NT2/D1 (cell line): ENCODE measurements at regions not wholly inside any gene's neighbourhood (a gene's known extent, or its start where the extent isn't known, plus 50 kb on each side); places are given as distances from the start of the nearest gene placed in this dataset.
"Not testable (repeated sequence)": the region's sequence is repeated elsewhere in the genome, so short reads cannot be mapped to it uniquely, and the experiment has no call there.

ENCODE experiments used
- DNase-seq: peaks from one replicate; pipeline ENCODE4 v3.0.0-alpha.2; 2011; ENCODE audit warnings: low read depth, low spot score
- H3K27me3 ChIP-seq: 2 replicates; pipeline ENCODE4 v1.6.0; 2011; ENCODE audit warnings: mild to moderate bottlenecking; ENCODE audit not compliant: insufficient read length, insufficient read depth
- H3K36me3 ChIP-seq: 2 replicates; pipeline ENCODE4 v1.6.1; 2011; ENCODE audit warnings: mild to moderate bottlenecking, low read length, mixed read lengths; ENCODE audit not compliant: insufficient read depth, insufficient read length
- H3K4me1 ChIP-seq: 2 replicates; pipeline ENCODE4 v1.5.1; 2011; ENCODE audit not compliant: insufficient read depth, insufficient read length
- H3K4me3 ChIP-seq: 2 replicates; pipeline ENCODE4 v1.5.1; 2011; ENCODE audit warnings: low read depth; ENCODE audit not compliant: insufficient read length
- H3K9ac ChIP-seq: 2 replicates; pipeline ENCODE4 v1.6.0; 2011; ENCODE audit warnings: low read depth; ENCODE audit not compliant: insufficient read length
- H3K9me3 ChIP-seq: 2 replicates; pipeline ENCODE4 v1.5.1; 2011; ENCODE audit warnings: mild to moderate bottlenecking, low read length; ENCODE audit not compliant: insufficient read depth
- SUZ12 ChIP-seq: IDR thresholded peaks from 2 replicates; pipeline ENCODE4 v1.6.1; 2011; ENCODE audit not compliant: insufficient read length, insufficient read depth; ENCODE audit errors: extremely low read depth
- YY1 ChIP-seq: IDR thresholded peaks from 2 replicates; pipeline ENCODE4 v1.6.1; 2011; ENCODE audit not compliant: insufficient read length, insufficient read depth
- ZNF274 ChIP-seq: IDR thresholded peaks from 2 replicates; pipeline ENCODE4 v1.6.1; 2011; ENCODE audit warnings: mild to moderate bottlenecking, low read depth, low read length

DNA sequence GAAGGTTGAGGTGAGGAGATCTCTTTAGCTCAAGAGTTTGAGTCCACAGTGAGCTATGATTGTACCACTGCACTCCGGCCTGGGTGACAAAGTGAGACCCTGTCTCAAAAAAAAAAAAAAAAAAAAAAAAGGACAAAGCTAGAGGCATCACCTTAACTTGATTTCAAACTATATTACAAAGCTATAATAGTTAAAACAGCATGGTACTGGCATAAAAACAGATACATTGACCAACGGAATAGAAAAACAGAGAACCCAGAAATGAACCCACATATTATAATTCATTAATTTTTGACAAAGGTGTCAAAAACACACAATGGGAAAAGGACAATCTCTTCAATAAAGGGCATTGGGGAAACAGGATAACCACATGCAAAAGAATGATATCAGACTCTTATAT lies 50.8 kb upstream of the MBOAT1 start:
- DNase-seq: no peak
- no peaks in the 10 kb centered on the region for H3K36me3 ChIP-seq
- no peaks in the 10 kb centered on the region for H3K27me3 ChIP-seq
- H3K9me3 ChIP-seq: no peaks in the 10 kb centered on the region
- no peak overlapping the region for H3K9ac ChIP-seq
- TF ChIP-seq SUZ12 (no peak), ZNF274 (no peak), YY1 (no peak)
- no peaks in the 10 kb centered on the region for H3K4me1 ChIP-seq
- H3K4me3 ChIP-seq: no peak overlapping the region

DNA sequence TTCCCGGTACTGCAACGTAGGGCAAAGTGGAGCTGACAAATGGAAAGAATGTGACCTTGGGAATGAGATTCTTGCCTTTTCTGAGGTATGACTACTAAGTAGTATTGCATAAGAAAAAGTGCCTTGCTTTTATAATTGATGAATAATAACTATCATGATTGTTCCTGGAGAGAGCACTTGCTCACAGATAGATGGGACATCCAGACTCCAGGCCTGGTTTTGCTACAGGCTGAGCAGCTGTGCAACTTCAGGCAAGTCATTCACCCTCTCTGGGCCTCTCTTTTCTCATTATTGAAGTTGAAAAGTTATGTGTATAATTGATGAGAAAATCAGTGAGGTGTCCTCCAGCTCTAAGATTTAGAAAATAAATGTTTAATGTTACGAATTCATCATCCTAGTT lies 53.6 kb upstream of the MBOAT1 start:
- Histone ChIP-seq H3K9ac (no peak overlapping the region), H3K4me1 (no peaks in the 10 kb centered on the region), H3K27me3 (no peaks in the 10 kb centered on the region), H3K4me3 (no peak overlapping the region), H3K9me3 (no peaks in the 10 kb centered on the region), H3K36me3 (no peaks in the 10 kb centered on the region)
- TF ChIP-seq YY1: no peak
- no peak for TF ChIP-seq ZNF274
- no peak for TF ChIP-seq SUZ12
- no peak for DNase-seq

DNA sequence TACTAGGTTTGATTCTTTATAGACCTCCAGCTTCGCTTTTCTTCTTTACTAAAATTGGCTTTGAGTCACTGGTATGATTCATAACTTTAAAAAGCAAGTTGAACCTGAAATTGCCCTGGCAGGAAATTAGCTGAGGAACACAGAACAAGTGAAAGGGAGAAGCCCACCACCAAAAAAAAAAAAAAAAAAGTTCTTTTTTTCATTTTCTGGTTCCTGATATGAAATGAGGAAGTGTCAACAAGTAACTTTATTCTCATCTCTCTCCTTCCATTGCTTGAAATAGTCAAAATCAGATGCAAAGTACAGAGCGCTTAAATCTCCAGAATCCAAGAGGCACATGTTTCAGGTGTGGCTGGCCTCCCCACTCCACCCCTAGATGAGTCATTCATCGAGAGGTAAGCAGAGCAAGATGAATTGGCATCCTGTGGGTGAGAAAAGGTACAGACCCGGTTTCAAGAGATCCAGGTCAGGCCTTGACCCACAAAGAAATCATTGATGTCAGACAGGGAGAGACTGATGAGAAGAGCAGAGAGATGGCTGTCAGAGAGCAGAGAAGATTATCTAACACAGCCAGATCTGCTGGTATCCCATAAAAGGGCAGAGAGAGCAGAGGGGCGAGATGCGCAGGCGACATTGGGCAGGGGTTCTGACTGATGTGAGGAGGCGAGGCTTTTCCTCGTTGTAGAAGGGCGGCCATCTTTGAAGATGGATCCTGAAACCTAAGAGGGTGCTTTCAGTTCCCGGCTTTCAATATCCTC lies 54.8 kb upstream of the MBOAT1 start:
- TF ChIP-seq YY1: no peak
- TF ChIP-seq SUZ12: no peak
- no peak for TF ChIP-seq ZNF274
- H3K9me3 ChIP-seq: no peaks in the 10 kb centered on the region
- H3K27me3 ChIP-seq: no peaks in the 10 kb centered on the region
- no peak overlapping the region for H3K9ac ChIP-seq
- H3K4me3 ChIP-seq: no peak overlapping the region
- peaks cover 1% of the 10 kb centered on the region for H3K4me1 ChIP-seq
- no peaks in the 10 kb centered on the region for H3K36me3 ChIP-seq
- no peak for DNase-seq

DNA sequence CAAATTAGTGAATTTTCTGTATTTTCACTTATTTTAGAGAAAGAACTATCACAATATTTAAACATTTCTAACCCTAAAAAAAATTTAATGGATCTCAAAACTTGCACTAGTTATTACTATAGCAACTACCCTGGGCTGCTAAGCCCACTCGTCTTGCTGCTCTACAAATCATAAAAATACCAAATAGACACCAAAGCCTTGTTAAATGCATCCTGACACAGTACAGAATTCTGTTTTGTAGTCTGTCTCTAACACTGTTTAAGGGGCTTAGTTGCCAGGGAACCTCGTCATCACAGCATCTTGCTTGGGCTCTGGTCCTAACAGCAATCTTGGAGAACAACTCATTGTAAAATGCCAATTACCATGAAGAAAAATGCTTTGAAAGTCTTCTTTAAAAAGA lies 56.9 kb upstream of the MBOAT1 start:
- Histone ChIP-seq H3K9ac (no peak overlapping the region), H3K36me3 (no peaks in the 10 kb centered on the region), H3K9me3 (no peaks in the 10 kb centered on the region), H3K27me3 (no peaks in the 10 kb centered on the region), H3K4me1 (peaks cover 1% of the 10 kb centered on the region), H3K4me3 (no peak overlapping the region)
- TF ChIP-seq ZNF274: no peak
- TF ChIP-seq SUZ12: no peak
- no peak for DNase-seq

DNA sequence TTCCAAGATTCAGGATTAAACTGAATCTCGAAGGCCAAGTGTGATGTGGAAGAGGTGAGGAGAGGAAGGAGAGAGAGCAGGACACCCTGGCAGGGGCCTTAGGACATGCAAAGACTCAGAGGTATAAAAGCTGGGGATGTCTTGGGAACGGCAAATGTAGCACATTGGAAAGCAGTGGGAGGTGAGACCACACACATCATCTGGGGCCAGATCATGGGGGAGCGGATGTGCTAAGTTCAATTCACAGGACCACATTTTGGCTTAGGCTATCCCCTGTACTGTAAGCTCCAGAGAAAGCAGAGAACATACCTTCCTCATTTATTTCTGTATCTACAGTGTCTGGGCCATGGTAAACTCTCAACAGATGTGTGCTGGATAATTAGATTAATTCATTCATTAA lies 59.5 kb upstream of the MBOAT1 start:
- H3K4me3 ChIP-seq: no peak overlapping the region
- TF ChIP-seq ZNF274: no peak
- no peak for TF ChIP-seq SUZ12
- no peak for TF ChIP-seq YY1
- H3K36me3 ChIP-seq: no peaks in the 10 kb centered on the region
- no peak overlapping the region for H3K9ac ChIP-seq
- DNase-seq: no peak
- H3K4me1 ChIP-seq: peaks cover 1% of the 10 kb centered on the region
- no peaks in the 10 kb centered on the region for H3K27me3 ChIP-seq
- no peaks in the 10 kb centered on the region for H3K9me3 ChIP-seq

DNA sequence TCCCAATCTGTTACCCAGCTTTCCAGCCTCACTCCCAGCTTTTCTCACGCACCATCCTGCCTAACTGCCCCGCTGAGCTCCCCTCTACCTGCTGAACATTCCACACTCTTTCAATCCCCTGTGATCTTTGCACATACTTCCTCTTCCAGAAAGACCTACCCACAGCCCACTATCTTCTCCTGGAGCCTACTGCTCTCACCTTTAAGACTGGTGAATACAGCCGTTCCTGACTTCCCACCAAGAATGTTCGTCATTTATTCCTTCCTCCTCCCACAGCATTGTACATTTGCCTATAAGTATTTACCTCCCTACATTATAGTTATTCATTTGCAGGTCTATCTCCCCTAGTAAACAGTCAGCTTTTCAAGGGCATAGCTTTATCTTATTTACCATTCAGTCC lies 61.9 kb upstream of the MBOAT1 start:
- no peak overlapping the region for H3K9ac ChIP-seq
- no peaks in the 10 kb centered on the region for H3K27me3 ChIP-seq
- no peak overlapping the region for H3K4me3 ChIP-seq
- peaks cover 4% of the 10 kb centered on the region for H3K4me1 ChIP-seq
- TF ChIP-seq SUZ12: no peak
- TF ChIP-seq YY1: no peak
- no peak for TF ChIP-seq ZNF274
- H3K36me3 ChIP-seq: no peaks in the 10 kb centered on the region
- no peak for DNase-seq
- H3K9me3 ChIP-seq: no peaks in the 10 kb centered on the region

DNA sequence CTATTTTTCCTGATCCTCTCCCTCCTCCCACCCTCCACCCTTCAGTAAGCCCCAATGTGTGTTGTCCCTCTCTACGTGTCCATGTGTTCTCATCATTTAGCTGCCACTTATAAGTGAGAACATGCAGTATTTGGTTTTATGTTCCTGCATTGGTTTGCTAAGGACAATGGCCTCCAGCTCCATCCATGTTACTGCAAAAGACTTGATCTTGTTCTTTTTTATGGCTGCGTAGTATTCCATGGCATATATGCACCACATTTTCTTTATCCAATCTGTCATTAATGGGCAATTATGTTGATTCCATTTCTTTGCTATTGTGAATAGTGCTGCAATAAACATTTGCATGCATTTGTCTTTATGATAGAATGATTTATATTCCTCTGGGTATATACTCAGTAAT lies 63.6 kb upstream of the MBOAT1 start:
- H3K9ac ChIP-seq, H3K4me3 ChIP-seq, H3K27me3 ChIP-seq, H3K9me3 ChIP-seq, H3K4me1 ChIP-seq, DNase-seq, H3K36me3 ChIP-seq: not testable (repeated sequence)

DNA sequence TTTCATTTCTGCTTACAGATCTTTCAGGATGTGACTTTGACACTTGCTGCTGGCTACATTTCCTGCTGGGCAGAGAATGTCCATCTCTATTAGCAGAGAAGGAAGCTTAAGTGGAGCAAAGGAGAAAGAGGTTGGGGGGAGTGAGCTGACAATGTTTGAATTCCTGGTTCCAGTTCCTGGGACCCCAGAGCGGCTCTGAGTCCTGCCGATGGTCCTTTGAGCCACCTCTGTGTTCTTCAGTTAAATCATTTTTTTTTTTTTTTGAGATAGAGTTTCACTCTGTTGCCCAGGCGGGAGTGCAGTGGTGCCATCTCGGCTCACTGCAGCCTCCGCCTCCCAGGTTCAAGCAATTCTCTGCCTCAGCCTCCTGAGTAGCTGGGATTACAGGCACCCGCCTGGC lies 65.5 kb upstream of the MBOAT1 start:
- DNase-seq: peak; percentile 23
- H3K27me3 ChIP-seq, H3K36me3 ChIP-seq, H3K4me3 ChIP-seq, H3K9ac ChIP-seq, H3K4me1 ChIP-seq, H3K9me3 ChIP-seq: not testable (repeated sequence)
